ENCODE measurements at regions not wholly inside any gene's neighbourhood (a gene's known extent, or its start where the extent isn't known, plus 50 kb on each side); places are given as distances from the start of the nearest gene placed in this dataset.
"Not testable (repeated sequence)": the region's sequence is repeated elsewhere in the genome, so short reads cannot be mapped to it uniquely, and the experiment has no call there.

- Mint-ChIP-seq H3K9me3 (peaks cover 7% of the 10 kb centered on the region), H3K27ac (no peak overlapping the region), H3K4me1 (no peaks in the 10 kb centered on the region), H3K36me3 (peaks cover 5% of the 10 kb centered on the region), H3K27me3 (peaks cover 6% of the 10 kb centered on the region), H3K4me3 (no peak overlapping the region)
Observed at GRCh38 chr18:35889677-35890076, 82.8 kb upstream of the RMP24 start.

- H3K4me1 Mint-ChIP-seq: no peaks in the 10 kb centered on the region
- peaks cover 6% of the 10 kb centered on the region for H3K27me3 Mint-ChIP-seq
- no peak overlapping the region for H3K4me3 Mint-ChIP-seq
- H3K27ac Mint-ChIP-seq: no peak overlapping the region
- H3K36me3 Mint-ChIP-seq: peaks cover 5% of the 10 kb centered on the region
- H3K9me3 Mint-ChIP-seq: peaks cover 7% of the 10 kb centered on the region
Observed at GRCh38 chr18:35890323-35890722, 82.2 kb upstream of the RMP24 start.

- H3K27me3 Mint-ChIP-seq: peaks cover 6% of the 10 kb centered on the region
- no peak overlapping the region for H3K27ac Mint-ChIP-seq
- H3K4me3 Mint-ChIP-seq: no peak overlapping the region
- peaks cover 7% of the 10 kb centered on the region for H3K36me3 Mint-ChIP-seq
- peaks cover 6% of the 10 kb centered on the region for H3K4me1 Mint-ChIP-seq
- H3K9me3 Mint-ChIP-seq: peaks cover 12% of the 10 kb centered on the region
Observed at GRCh38 chr18:35892118-35892517, 80.4 kb upstream of the RMP24 start.

- not testable (repeated sequence) for H3K27ac Mint-ChIP-seq, H3K4me3 Mint-ChIP-seq, H3K9me3 Mint-ChIP-seq, H3K27me3 Mint-ChIP-seq, H3K36me3 Mint-ChIP-seq
- peaks cover 12% of the 10 kb centered on the region for H3K4me1 Mint-ChIP-seq
Observed at GRCh38 chr18:35897481-35897880, 75.0 kb upstream of the RMP24 start.

GRCh38 chr18:35904389-35905037, 68.0 kb upstream of the RMP24 start:
- Mint-ChIP-seq H3K4me1 (no peaks in the 10 kb centered on the region), H3K27me3 (no peaks in the 10 kb centered on the region), H3K36me3 (no peaks in the 10 kb centered on the region), H3K27ac (no peak overlapping the region), H3K4me3 (no peak overlapping the region), H3K9me3 (no peaks in the 10 kb centered on the region)

- Mint-ChIP-seq H3K27me3 (no peaks in the 10 kb centered on the region), H3K36me3 (no peaks in the 10 kb centered on the region), H3K4me1 (no peaks in the 10 kb centered on the region), H3K27ac (no peak overlapping the region), H3K4me3 (no peak overlapping the region), H3K9me3 (no peaks in the 10 kb centered on the region)
Observed at GRCh38 chr18:35905436-35905835, 67.0 kb upstream of the RMP24 start.

GRCh38 chr18:35906291-35906690, 66.2 kb upstream of the RMP24 start:
- H3K27ac Mint-ChIP-seq, H3K27me3 Mint-ChIP-seq, H3K4me3 Mint-ChIP-seq, H3K36me3 Mint-ChIP-seq, H3K9me3 Mint-ChIP-seq, H3K4me1 Mint-ChIP-seq: not testable (repeated sequence)

- no peaks in the 10 kb centered on the region for H3K27me3 Mint-ChIP-seq
- no peak overlapping the region for H3K27ac Mint-ChIP-seq
- no peaks in the 10 kb centered on the region for H3K9me3 Mint-ChIP-seq
- H3K36me3 Mint-ChIP-seq: no peaks in the 10 kb centered on the region
- no peaks in the 10 kb centered on the region for H3K4me1 Mint-ChIP-seq
- H3K4me3 Mint-ChIP-seq: no peak overlapping the region
Observed at GRCh38 chr18:35910327-35910726, 62.2 kb upstream of the RMP24 start.

- Mint-ChIP-seq H3K27ac (no peak overlapping the region), H3K27me3 (no peaks in the 10 kb centered on the region), H3K4me1 (no peaks in the 10 kb centered on the region), H3K36me3 (no peaks in the 10 kb centered on the region), H3K4me3 (no peak overlapping the region), H3K9me3 (no peaks in the 10 kb centered on the region)
Observed at GRCh38 chr18:35912332-35912731, 60.1 kb upstream of the RMP24 start.

- Mint-ChIP-seq H3K4me3 (no peak overlapping the region), H3K4me1 (no peaks in the 10 kb centered on the region), H3K27ac (no peak overlapping the region), H3K36me3 (no peaks in the 10 kb centered on the region), H3K9me3 (no peaks in the 10 kb centered on the region), H3K27me3 (no peaks in the 10 kb centered on the region)
Observed at GRCh38 chr18:35915056-35915455, 57.4 kb upstream of the RMP24 start.

- Mint-ChIP-seq H3K27me3 (no peaks in the 10 kb centered on the region), H3K9me3 (no peaks in the 10 kb centered on the region), H3K4me1 (no peaks in the 10 kb centered on the region), H3K36me3 (no peaks in the 10 kb centered on the region), H3K27ac (no peak overlapping the region), H3K4me3 (no peak overlapping the region)
Observed at GRCh38 chr18:35917043-35917442, 55.4 kb upstream of the RMP24 start.

GRCh38 chr18:35918564-35918963, 53.9 kb upstream of the RMP24 start:
- H3K36me3 Mint-ChIP-seq: no peaks in the 10 kb centered on the region
- H3K4me3 Mint-ChIP-seq: no peak overlapping the region
- peaks cover 1% of the 10 kb centered on the region for H3K27me3 Mint-ChIP-seq
- no peak overlapping the region for H3K27ac Mint-ChIP-seq
- no peaks in the 10 kb centered on the region for H3K9me3 Mint-ChIP-seq
- no peaks in the 10 kb centered on the region for H3K4me1 Mint-ChIP-seq

- Mint-ChIP-seq H3K4me1 (no peaks in the 10 kb centered on the region), H3K27me3 (peaks cover 1% of the 10 kb centered on the region), H3K36me3 (no peaks in the 10 kb centered on the region), H3K4me3 (no peak overlapping the region), H3K9me3 (no peaks in the 10 kb centered on the region), H3K27ac (no peak overlapping the region)
Observed at GRCh38 chr18:35919179-35919578, 53.3 kb upstream of the RMP24 start.

GRCh38 chr18:35920623-35921022, 51.9 kb upstream of the RMP24 start:
- Mint-ChIP-seq H3K4me1 (no peaks in the 10 kb centered on the region), H3K9me3 (no peaks in the 10 kb centered on the region), H3K27ac (no peak overlapping the region), H3K36me3 (no peaks in the 10 kb centered on the region), H3K4me3 (no peak overlapping the region), H3K27me3 (peaks cover 1% of the 10 kb centered on the region)
